GM19463 (cell line): ENCODE measurements at regions not wholly inside any gene's neighbourhood (a gene's known extent, or its start where the extent isn't known, plus 50 kb on each side); places are given as distances from the start of the nearest gene placed in this dataset.
A peak's percentile ranks its signal among the peaks of the same experiment; 100 is the strongest.

Source experiments
- ATAC-seq: cut with Tn5 transposase; IDR thresholded peaks from one replicate; pipeline ENCODE4 v1.9.1; 2021; ENCODE audit warnings: mild to moderate bottlenecking, moderate library complexity; ENCODE audit not compliant: unreplicated experiment

DNA sequence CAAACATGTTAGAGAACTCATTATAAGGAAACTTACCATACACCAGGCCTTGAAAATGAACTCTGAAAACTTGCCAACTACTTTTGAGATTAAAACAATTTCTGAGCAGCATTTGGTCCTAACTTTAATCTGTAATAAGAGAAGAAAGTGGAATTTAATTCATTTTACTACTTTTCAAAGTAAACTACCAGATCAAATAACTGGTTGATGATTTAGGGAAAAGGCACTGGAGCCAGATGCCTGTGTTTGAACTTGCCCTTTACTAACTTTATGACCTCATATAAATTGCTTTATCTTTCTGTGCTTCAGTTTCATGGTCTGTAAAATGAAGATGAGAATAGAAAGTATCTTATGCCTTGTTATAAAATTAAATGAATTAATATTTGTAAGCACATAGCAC, 159.9 kb upstream of the PCDH18 start:
- no peak for ATAC-seq

DNA sequence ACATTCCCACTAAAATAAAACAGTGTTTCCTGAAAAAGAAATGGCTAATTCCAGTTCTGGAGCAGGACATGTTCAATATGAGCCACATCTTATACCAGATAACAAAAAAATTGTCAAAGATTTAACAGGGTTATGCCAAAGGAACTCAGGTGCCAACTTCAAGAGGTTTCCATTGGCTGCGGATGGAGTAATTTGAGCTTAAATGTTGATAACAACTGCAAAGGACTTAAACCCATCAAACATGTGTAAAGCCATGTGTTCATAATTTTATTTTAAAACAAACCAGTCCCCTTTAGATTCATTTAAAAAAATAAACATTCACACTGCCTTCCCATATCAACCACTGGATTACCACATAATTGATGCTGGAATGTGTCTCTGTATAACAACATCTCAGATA, 156.4 kb upstream of the PCDH18 start:
- ATAC-seq = no peak

DNA sequence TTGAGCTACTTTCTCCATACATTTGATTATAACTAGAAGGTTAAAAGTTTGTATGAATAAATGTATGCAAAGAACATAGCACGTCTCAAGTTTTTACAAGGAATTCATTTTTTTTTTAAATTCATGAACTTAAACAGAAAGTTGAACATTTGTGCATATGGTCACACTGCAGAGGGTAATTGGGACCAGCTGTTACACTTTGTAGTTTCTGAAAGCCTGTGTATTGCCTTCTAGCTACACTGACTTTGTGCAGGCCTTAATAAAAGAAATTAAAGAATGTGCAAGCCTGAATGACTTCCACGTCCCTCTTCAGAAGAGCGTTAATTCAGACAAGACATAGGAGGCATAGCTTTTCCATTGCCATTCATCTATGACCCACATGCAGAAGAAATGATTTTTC, 153.1 kb upstream of the PCDH18 start:
- no peak for ATAC-seq

DNA sequence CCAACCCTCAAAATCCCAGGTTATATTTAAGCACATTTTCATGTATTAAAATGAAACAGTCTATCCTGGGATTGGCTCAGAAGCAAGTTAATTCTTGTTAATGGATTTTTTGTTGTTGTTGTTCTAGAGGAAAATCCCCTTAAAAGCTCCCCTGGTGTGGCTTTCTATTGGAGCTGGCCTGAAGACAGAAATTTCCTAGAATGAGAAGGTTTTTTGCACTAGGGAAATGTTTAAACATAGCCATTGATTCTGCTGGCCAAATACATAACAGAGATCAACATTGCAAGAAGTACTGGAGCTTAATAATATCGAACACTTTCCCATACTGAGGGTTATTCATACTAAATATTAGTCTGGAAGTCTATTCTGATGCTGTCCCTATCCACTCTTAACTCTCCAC, 148.8 kb upstream of the PCDH18 start:
- no peak for ATAC-seq

DNA sequence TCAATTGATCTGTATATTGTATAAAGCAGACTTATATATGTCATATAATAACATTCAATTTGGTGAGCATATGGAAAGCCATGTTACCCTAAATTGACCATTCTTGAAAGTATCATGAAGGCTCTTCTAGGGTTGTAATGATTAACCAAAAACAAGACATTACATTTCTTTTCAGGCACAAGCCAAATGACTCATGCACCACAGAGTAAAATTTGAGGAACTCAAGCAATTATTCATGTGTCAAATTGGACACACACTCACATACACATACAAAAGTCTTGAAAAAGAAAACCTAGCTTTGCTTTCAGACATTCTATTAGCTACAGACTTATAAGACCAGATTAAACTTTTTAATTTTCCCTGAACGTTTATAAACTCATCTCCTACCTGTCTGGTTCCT, 146.5 kb upstream of the PCDH18 start:
- peak; percentile 75 for ATAC-seq

DNA sequence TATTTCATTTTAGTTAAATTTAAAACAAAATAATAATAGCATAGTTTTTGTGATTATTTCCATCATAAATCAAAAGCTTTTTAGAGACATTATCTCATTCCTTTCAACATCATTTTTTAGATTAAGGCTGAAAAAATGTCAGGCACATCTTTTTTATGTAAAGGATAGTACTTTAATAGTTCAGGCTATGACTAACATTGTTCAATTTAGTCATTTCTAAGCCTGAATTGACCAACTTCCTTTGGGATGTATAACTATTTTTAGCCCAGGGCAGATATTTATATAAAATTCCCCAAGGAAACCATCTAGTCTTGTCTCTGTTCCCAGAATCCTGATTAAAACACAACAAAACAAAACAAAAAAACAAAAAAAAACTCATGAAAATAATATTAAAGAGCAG, 145.6 kb upstream of the PCDH18 start:
- ATAC-seq = no peak

DNA sequence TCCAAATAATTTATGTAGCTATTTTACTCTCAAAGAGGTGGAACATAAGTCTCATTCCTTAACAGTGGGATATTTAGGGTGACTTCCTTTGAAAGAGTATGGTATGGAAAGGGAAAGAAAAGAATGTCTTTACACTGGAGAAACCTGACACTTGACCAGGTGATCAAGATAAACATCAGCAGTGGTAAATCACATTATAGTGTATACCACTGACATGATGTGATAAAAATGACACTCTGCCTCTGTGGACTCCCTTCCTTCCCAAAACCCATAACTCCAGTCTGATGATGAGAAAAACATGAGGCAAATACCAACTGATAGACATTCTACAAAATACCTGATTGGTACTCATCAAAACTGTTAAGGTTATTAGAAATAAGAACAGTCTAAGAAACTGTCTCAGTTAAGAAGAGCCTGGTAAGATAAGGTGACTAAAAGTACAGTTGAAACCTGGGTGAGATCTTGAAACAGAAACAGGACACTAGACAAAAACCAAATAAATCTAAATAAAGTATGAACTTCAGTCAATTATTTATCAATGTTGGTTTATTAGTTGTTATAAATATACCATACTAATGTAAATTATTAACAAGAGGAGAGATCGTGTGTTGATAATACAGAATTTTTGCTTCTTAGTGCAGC, 144.2 kb upstream of the PCDH18 start:
- ATAC-seq = no peak

DNA sequence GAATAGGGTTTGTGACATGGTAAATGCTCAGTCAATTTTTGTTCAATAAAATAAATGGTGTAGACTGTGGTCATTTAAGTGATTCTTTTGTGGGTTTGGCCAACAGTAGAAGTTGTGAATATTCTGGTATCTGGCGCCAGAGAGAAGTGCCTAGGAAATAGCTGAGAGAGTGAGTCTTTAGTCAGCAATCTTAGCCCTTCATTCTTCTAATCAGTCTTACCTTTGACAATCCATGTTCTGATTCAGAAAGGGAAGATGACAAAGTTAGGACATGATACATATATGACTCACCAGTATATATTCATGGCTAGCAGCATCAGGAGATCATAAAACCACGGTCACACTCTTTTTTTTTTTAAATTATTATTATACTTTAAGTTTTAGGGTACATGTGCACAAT, 141.8 kb upstream of the PCDH18 start:
- no peak for ATAC-seq

DNA sequence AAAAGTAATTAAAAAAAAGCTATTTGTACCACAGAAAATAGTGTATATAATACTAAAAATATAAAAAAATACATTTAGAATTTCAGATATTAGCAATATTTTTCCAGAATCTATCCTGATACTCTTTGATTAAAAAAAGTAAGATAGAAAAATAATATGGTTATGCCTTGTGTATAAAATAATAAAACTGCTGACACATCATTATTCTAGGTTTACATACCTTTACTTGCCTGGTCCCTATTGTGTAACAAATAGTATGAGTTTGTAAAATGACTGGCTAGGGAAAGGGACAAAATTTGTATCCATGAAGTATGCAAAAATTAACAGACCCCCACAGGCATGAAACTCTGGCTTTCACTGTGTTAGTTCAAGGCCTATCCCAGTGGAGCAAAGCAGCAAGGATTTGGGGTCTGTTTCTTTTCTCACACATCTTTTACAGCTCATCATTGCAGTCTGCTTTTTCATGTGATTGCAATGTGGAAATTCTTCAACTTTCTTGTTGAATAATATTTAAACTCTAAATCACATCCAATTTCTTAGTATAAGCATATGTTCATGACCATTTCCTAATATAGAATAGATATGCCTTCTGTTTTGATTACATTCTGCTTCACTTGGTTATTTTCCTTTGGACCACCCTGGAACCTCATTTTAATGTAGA, 136.7 kb upstream of the PCDH18 start:
- no peak for ATAC-seq

DNA sequence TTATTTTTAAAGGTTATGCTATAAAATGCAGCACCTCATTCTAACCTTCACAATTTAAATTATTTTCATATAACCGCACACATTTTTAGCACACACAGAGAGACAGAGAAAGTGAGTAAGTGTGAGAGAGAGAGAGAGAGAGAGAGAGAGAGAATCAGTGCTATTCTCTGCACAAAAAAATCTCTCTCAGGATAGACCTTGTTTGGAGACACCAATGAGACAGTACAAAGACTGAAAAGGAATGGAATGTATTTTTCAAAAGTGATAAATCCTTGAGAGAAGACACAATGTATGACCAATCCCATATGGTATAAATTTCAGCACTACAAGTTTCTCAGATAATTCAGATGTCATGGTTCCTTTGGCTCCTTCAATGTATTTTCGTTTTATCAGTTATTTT, 132.1 kb upstream of the PCDH18 start:
- ATAC-seq = no peak

DNA sequence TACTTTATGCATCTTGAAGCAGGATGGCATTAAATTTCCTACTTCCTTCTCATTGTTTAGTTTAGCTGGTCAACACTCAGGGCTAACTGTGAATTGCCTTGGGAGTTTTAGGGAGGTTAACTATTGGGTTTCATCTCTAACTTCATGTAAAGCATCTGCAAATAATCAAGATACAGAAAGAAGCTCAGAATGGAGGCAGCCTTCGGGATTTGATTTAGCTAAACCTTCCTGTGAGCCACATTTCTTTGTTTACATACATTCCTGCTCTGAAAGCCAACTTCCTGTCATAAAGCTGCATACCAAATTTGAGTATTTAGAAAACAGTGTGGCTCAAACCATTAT, 131.7 kb upstream of the PCDH18 start:
- ATAC-seq = no peak

DNA sequence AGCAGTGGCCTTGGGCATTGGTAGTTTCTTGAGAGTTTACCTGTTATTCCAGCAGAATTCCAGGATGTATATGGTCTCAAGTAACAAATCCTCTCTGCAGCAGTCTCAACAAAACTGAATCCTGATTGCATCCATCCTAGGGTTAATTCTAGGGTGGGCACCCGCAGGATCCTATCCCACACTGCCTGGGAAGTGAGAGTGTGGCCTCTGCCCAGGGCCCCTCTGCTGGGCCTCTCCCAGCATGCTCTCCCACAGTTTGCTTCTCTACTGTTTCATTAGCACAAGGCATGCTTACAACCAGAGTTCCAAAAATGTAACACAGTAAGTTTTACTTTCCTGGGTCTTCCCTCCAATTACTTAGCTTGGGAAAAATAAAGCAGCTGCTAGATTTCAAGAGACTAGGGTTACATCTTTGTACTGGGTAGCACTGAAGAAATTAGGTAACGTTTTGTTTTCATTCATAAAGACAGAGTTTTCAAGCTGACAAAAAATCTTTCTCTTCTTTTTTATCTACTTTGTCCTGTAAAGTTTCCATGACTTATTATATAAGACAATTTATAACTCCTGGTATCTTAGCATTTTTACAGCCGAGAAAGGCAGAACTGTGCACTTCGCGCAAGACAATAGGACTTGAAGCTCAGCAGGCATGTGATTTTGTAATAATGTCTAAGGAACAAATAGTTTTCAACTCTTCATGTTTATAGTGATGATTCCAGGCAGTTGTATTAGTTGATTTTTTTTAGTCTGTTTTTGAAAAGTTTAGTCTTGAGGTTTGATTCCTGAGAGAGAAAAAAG, 131.2 kb upstream of the PCDH18 start:
- no peak for ATAC-seq

DNA sequence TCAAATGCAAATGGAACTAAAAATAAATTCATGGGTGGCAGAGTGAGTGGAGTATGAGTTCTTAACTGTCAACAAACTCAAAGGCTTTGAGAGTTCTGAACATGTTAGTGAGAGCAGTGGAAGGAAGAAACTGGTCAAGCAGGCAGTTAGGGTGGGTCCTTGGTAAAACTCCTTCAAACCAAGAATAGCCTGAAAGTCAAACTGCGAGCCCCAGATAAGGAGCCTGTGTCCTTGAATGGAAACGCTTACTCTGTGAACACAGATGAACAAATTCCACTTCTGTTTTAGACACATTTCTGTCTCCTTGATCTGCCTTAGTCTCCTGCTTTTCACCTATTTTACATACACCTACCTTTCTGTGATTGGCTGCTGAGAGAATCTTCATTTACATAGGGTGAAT, 129.4 kb upstream of the PCDH18 start:
- ATAC-seq = no peak

DNA sequence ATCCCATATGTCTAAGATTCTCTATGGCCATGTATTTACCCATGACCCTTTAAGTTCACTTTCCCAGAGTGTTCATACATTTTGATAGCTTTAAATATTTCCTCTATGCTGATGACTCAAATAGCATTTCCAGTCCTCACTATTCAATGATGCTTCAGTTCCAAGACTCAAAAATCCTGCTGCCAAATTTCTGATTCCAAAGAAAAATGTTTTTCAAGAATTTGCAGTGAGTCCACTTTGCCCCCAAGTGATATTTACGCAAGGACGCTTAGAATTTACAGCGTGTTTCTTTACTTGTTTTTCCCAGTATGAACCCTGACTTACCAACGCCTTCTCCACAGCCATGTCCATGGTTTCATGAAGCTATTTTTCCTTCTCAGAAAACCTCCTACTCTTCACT, 127.9 kb upstream of the PCDH18 start:
- no peak for ATAC-seq

DNA sequence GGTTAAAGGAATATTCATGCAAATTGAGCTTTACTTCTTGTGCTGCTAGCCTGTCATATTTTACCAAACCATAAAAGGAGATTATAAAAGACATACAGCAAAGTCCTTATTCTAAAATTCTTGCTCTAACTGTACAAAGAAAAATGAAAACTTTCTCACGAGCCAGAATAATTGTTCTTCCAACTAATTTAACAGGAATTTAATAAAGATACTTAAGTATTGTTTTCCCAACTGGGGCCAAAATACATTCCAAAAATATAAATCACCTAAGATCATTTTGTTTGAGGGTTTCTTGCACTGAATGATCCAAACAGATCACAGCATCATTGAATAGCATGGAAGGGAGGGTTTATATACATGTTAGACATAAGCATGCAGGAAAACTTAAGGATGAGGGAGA, 127.1 kb upstream of the PCDH18 start:
- no peak for ATAC-seq

DNA sequence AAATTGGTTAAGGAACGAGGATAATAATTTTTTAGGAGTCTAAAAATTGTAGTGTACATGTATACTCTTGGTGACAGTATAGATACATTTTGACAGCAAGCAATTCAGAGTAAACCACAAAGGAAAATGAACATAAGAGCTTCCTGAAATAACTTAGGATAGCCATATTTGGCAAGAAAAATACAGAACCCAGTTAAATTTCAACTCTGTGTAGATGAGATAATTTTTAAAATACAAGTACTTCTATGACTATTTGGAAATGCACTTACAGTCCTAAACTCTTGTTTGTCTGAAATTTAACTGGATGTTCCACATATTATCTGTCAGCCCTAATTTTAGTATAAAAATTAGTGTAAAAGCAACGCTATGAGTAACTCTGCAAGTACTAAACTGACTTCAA, 124.4 kb upstream of the PCDH18 start:
- no peak for ATAC-seq

DNA sequence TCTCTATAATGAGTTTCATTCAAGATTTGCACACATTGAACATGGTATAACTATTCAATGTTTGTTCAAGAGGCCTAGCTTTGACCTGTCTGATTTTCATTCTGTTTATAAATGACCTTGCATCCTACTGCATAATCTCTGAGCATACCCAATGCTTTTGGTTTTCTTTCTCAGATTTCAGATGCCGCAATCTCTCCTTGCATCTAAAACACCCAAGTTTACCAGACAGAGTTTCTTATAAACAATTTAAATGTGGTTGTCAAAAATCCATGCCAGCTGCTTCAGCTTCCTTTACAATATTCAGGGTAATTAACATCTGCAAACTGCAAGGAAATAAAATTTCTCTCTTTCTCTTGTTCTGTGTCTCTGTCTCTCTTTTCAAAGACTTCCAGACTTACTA, 123.0 kb upstream of the PCDH18 start:
- no peak for ATAC-seq

DNA sequence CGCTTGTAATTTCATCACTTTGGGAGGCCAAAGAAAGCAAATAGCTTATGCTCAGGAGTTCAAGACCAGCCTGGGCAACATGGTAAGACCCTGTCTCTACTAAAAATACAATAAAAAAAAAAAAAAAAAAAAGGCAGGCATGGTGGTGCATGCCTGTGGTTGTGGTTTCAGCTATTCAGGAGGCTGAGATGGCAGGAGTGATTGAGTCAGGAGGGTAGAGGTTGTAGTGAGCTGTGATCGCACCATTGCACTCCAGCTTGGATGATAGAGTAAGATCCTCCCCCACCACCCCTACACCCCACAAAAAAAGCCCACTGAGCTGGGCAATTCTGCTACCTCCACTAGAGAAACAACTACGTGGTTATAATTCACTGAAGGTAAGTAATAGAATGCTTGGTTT, 118.8 kb upstream of the PCDH18 start:
- ATAC-seq = no peak

DNA sequence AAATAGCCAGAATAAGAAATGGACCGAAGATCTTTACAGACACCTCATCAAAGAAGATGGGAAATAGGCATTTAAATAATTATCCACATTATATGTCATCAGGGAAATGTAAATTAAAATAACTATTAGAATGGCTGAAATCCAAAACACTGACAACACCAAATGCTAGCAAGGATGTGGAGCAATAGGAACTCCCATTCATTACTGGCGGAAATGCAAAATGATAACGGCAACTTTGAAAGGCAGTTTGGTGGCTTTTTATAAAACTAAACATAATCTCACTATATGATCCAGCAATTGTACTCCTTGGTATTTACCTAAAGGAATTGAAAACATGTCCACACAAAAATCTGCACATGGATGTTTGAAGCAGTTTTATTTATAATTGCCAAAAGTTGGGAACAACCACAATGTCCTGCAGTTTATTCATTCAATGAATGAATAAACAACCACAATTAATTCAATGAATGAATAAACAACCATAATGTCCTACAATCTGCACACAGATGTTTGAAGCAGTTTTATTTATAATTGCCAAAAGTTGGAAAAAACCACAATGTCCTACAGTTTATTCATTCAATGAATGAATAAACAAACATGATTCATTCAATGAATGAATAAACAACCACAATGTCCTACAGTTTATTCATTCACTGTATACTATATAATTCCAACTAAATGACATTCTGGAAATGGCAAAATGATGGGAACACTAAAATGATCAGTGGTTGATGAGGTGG, 117.6 kb upstream of the PCDH18 start:
- no peak for ATAC-seq

DNA sequence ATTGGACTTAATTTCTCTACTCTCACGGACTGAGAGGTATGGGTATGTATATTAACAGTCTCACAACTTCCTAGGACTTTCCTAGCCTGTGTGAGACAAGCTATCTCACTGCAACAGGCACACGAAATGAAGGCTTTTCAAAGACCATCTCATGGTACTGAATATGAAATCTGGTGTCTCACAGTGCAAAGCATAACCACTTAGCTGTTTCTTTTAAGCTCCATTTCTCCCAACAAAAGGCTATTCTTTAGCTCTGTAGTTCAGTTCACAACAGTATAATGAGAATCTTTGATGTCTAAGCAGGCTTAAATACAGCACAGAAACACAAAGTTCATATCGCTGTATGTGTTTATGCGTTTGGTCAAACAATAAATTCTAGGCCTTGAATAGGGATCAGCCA, 116.2 kb upstream of the PCDH18 start:
- ATAC-seq = no peak

DNA sequence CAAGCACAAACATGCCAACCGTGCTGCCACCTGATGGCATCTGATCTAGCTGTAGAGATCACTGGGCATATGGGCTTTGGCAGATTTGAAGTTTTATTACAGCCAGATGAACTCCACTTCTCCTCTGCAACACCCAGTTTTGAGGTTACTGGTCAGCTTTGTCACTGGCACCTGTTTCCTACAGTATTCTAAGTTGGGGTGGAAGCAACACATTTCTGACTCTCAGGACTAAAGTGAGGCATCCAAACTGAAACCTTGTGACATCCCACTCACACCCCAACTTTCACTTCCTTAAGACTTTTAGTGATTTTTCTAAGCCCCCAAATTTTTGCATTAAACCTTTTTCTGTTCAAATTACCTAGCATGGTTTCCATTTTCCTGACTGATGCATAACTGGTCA, 115.1 kb upstream of the PCDH18 start:
- peak; percentile 85 for ATAC-seq

DNA sequence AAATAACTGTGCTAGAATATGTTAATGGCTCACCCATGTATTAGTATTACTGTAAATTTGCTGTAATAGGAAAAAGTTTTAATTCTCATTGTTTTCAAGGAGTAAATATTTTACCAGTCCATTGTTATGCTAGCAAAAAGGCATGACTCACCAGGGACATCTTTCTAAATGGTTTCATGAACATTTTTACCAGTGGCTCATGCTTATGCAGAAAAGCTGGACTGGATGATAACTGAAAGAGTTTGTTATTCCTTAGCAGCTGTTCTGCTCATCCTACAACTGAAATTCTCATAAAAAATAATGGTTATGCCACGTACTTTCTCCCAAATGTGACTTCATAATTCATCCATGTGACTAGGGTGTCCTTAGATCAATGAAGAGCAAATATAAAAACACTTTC, 111.9 kb upstream of the PCDH18 start:
- no peak for ATAC-seq
